GM12892 (cell line): ENCODE measurements at regions not wholly inside any gene's neighbourhood (a gene's known extent, or its start where the extent isn't known, plus 50 kb on each side); places are given as distances from the start of the nearest gene placed in this dataset.
"Not testable (repeated sequence)": the region's sequence is repeated elsewhere in the genome, so short reads cannot be mapped to it uniquely, and the experiment has no call there.

Experiments used
- DNase-seq: peaks from one replicate; pipeline ENCODE4 v3.0.0; 2011; ENCODE audit not compliant: insufficient read length
- FAIRE-seq: peaks from 2 replicates; lab custom pipeline; 2011; peaks lifted over from hg19 to GRCh38; lab: Jason Lieb, UNC
- POLR2A ChIP-seq: IDR thresholded peaks from 2 replicates; pipeline ENCODE4 v1.6.1; 2011; ENCODE audit warnings: low read depth, low read length, control low read depth
- POLR2AphosphoS5 ChIP-seq: IDR thresholded peaks from 2 replicates; pipeline ENCODE4 v1.6.1; 2011; ENCODE audit warnings: low read depth, low read length, control low read depth
- TAF1 ChIP-seq: IDR thresholded peaks from 2 replicates; pipeline ENCODE4 v1.6.1; 2011; ENCODE audit warnings: low read depth, mild to moderate bottlenecking, control low read depth, low read length, borderline replicate concordance

- TF ChIP-seq TAF1 (no peak), POLR2AphosphoS5 (no peak)
- DNase-seq (no peak), FAIRE-seq (no peak)
These were observed 407.4 kb downstream of the RSL24D1 start for GRCh38 chr15:54789376-54789775.

GRCh38 chr15:54781220-54781619 is 415.5 kb downstream of the RSL24D1 start:
- FAIRE-seq, DNase-seq: not testable (repeated sequence)

- FAIRE-seq (no peak), DNase-seq (no peak)
- TF ChIP-seq POLR2AphosphoS5, result no peak
- no peak for TF ChIP-seq POLR2A
- TF ChIP-seq TAF1, result no peak
These were observed 417.5 kb downstream of the RSL24D1 start for GRCh38 chr15:54779271-54779670.

- FAIRE-seq (no peak), DNase-seq (no peak)
- TF ChIP-seq TAF1, result no peak
- no peak for TF ChIP-seq POLR2A
- TF ChIP-seq POLR2AphosphoS5, result no peak
These were observed 420.3 kb downstream of the RSL24D1 start for GRCh38 chr15:54776410-54776809.

- DNase-seq (no peak), FAIRE-seq (no peak)
- TF ChIP-seq TAF1 (no peak), POLR2AphosphoS5 (no peak), POLR2A (no peak)
These were observed 424.1 kb downstream of the RSL24D1 start for GRCh38 chr15:54772663-54773062.

- not testable (repeated sequence) for FAIRE-seq, DNase-seq
These were observed 447.3 kb downstream of the RSL24D1 start for GRCh38 chr15:54749461-54749860.

GRCh38 chr15:54722342-54722986 is 474.3 kb downstream of the RSL24D1 start:
- FAIRE-seq (no peak), DNase-seq (no peak)
- TF ChIP-seq TAF1 (no peak), POLR2AphosphoS5 (no peak), POLR2A (no peak)

GRCh38 chr15:54719325-54719724 is 477.4 kb downstream of the RSL24D1 start:
- TF ChIP-seq TAF1 (no peak), POLR2AphosphoS5 (no peak), POLR2A (no peak)
- DNase-seq (no peak), FAIRE-seq (no peak)

GRCh38 chr15:54707805-54708752 is 488.7 kb downstream of the RSL24D1 start:
- DNase-seq (no peak), FAIRE-seq (no peak)
- TF ChIP-seq TAF1 (no peak), POLR2A (no peak), POLR2AphosphoS5 (no peak)

- DNase-seq (no peak), FAIRE-seq (no peak)
- no peak for TF ChIP-seq TAF1
- no peak for TF ChIP-seq POLR2A
- TF ChIP-seq POLR2AphosphoS5, result no peak
These were observed 509.1 kb downstream of the RSL24D1 start for GRCh38 chr15:54687628-54688027.
